ENCODE measurements at regions not wholly inside any gene's neighbourhood (a gene's known extent, or its start where the extent isn't known, plus 50 kb on each side); places are given as distances from the start of the nearest gene placed in this dataset.

- DNase-seq (ENCODE audit: low read depth) = no peak
- H3K4me3 ChIP-seq (ENCODE audit: low read depth, low read length) = no peak overlapping the region
- TF ChIP-seq CTCF (conservative IDR thresholded peaks at IDR 0.05; ENCODE audit: low read depth, low read length) = no peak
Observed at GRCh38 chr4:11514003-11514402, 85.3 kb upstream of the HS3ST1 start.

GRCh38 chr4:11512871-11513270 lies 84.2 kb upstream of the HS3ST1 start:
- no peak for TF ChIP-seq CTCF (conservative IDR thresholded peaks at IDR 0.05; ENCODE audit: low read depth, low read length)
- DNase-seq (ENCODE audit: low read depth) = no peak
- H3K4me3 ChIP-seq (ENCODE audit: low read depth, low read length) = no peak overlapping the region

DNA sequence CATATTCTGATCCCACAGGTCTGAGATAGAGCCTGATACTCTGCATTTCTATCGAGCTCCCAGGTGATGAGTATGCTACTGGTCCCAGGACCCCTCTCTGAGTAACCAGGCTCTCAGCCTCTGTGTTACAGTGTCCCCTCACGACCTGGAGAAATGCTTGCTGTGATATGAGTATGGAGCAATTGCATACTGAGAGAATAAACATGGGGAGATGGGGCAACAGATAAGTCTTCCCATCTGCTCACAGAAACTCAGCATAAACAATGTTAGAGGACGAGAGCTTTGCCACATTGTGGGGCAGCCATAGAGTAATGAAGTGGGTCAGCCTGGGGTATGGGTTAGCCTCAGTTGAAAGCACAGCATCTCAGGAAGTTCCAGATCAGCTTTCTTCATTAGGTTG lies 82.6 kb upstream of the HS3ST1 start:
- TF ChIP-seq CTCF (conservative IDR thresholded peaks at IDR 0.05; ENCODE audit: low read depth, low read length) = no peak
- no peak for DNase-seq (ENCODE audit: low read depth)
- H3K4me3 ChIP-seq (ENCODE audit: low read depth, low read length) = no peak overlapping the region

GRCh38 chr4:11507920-11508319 lies 79.2 kb upstream of the HS3ST1 start:
- no peak for DNase-seq (ENCODE audit: low read depth)
- TF ChIP-seq CTCF (conservative IDR thresholded peaks at IDR 0.05; ENCODE audit: low read depth, low read length) = no peak
- no peak overlapping the region for H3K4me3 ChIP-seq (ENCODE audit: low read depth, low read length)

DNA sequence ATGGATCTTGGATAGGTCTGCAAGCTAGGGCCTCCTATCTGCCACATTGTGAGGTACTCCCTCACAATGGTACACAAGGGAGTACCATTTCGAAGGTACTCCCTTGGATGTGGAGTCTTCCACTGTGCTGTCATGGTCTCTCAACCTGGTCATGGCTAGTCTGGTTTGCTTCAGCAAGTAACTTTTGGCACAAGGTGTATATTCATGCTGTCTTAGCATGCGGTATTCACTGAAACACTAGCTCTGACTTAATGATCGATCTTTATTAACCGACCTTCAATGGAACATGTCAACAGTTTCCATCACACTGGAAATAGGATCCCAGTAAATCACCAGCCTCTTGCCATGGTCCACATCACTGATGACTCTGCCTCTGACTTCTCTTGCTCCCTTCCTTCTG lies 77.5 kb upstream of the HS3ST1 start:
- TF ChIP-seq CTCF (conservative IDR thresholded peaks at IDR 0.05; ENCODE audit: low read depth, low read length) = no peak
- no peak for DNase-seq (ENCODE audit: low read depth)
- no peak overlapping the region for H3K4me3 ChIP-seq (ENCODE audit: low read depth, low read length)

DNA sequence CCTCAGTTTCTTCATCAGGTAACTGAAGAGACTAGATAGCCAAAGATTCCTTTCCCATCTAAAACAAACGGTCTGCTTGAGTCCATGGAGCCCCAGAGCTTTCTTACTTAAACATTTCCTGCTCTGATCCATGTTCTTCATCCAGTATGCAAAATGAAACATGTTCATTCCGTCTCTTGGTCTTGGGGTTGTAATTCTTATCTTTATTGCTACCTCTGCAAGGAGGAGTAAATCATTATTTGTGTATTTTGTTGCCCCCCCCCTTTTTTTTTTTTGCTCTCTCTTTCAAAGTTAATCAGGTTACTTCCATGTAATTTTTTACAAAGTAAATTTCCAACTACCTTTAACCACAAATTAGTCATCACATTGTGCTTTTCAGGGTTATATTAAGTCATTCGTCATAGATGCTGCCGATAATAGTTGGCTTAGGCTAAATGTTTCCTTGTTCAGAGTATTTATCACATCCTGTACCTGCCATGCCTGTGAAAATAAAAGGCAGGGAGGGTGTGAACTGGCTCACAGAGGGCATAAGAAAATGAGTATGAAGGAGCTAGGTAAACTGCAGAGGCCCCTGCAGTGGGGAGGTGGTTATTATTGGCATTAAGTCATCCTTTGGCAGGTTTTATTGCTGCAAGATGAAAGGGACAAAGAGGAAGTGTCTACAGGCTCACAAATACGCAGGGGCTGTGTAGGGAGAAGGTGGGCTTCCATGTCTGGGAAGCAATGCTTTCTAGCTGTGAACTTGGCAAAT lies 76.7 kb upstream of the HS3ST1 start:
- DNase-seq (ENCODE audit: low read depth) = peak; percentile 24
- TF ChIP-seq CTCF (conservative IDR thresholded peaks at IDR 0.05; ENCODE audit: low read depth, low read length) = no peak
- H3K4me3 ChIP-seq (ENCODE audit: low read depth, low read length) = no peak overlapping the region

DNA sequence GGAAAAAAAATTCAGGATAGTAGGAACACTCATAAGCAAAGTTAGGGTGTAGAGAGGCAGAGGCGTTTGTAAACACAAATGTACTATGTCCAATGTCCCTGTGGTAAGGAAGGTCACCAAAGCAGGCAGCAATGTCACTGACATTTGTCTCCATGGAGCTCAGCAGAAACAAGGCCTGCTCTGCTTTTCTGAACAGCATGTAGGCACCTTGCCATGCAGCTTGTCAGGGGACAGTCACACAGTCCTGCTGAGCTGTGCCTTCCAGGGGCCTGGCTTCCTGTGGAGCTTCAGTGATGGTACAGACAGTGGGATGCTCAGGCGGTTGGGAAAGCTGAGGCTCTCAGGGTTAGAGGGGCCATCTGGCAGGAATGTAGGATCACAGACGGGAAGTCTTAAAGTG lies 74.5 kb upstream of the HS3ST1 start:
- no peak overlapping the region for H3K4me3 ChIP-seq (ENCODE audit: low read depth, low read length)
- DNase-seq (ENCODE audit: low read depth) = no peak

More for the DNA sequence above, 74.5 kb upstream of the HS3ST1 start:
- TF ChIP-seq CTCF (conservative IDR thresholded peaks at IDR 0.05; ENCODE audit: low read depth, low read length) = no peak
